ENCODE measurements at regions not wholly inside any gene's neighbourhood (a gene's known extent, or its start where the extent isn't known, plus 50 kb on each side); places are given as distances from the start of the nearest gene placed in this dataset.

DNA sequence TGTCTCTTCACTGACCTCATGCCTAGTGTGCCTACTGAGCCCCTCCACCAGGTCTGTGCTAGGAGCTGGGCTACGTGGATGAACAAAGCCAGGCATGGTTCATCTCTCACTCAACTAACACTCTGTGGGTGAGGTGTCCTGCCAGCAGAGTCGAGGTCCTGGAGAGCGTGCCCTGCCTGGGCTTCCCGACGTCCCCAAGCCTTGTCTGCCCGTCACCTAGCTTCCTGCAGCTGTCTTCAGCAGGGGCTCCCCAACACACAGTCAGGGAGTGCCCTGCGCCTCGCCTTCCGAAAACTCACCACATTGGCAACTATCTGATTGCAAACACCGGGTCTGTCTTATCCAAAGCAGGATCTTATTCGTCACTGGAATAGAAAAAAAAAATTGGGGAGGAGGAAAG, 167.5 kb upstream of the ZC3H12A start:
- Histone ChIP-seq H3K36me3 (ENCODE audit: control insufficient read depth, insufficient read depth, low read length) (no peaks in the 10 kb centered on the region), H3K4me3 (ENCODE audit: low read depth in 2 of 2, low read length in 2 of 2) (no peak overlapping the region), H3K27ac (ENCODE audit: low read length) (no peak overlapping the region), H3K27me3 (ENCODE audit: control insufficient read depth, insufficient read depth, low read length) (peaks cover 21% of the 10 kb centered on the region), H3K4me1 (ENCODE audit: control insufficient read depth, insufficient read depth, low read length) (no peaks in the 10 kb centered on the region), H3K9me3 (ENCODE audit: control insufficient read depth, insufficient read depth, low read depth, low read length) (no peaks in the 10 kb centered on the region)
- DNase-seq (ENCODE audit: low read depth, low spot score) (no peak), ATAC-seq (no peak)
- CTCF ChIA-PET: no interaction called here
- in situ Hi-C loops (cut with HindIII; ENCODE audit: low pct_unique_long_range_greater_than_20kb, low sequenced_read_pairs) (no loop called here), intact Hi-C loops (cut with micrococcal nuclease; ENCODE audit: unreplicated experiment) (no loop called here)
- no TSS peak for BruUV-seq (replicated peaks)
- POLR2A ChIA-PET: no interaction called here
- no peak for TF ChIP-seq TCF7L2 (IDR thresholded peaks at IDR 0.05; ENCODE audit: low read depth, low read length)
- TF ChIP-seq, protein P1, sequence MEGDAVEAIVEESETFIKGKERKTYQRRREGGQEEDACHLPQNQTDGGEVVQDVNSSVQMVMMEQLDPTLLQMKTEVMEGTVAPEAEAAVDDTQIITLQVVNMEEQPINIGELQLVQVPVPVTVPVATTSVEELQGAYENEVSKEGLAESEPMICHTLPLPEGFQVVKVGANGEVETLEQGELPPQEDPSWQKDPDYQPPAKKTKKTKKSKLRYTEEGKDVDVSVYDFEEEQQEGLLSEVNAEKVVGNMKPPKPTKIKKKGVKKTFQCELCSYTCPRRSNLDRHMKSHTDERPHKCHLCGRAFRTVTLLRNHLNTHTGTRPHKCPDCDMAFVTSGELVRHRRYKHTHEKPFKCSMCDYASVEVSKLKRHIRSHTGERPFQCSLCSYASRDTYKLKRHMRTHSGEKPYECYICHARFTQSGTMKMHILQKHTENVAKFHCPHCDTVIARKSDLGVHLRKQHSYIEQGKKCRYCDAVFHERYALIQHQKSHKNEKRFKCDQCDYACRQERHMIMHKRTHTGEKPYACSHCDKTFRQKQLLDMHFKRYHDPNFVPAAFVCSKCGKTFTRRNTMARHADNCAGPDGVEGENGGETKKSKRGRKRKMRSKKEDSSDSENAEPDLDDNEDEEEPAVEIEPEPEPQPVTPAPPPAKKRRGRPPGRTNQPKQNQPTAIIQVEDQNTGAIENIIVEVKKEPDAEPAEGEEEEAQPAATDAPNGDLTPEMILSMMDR (IDR thresholded peaks at IDR 0.05): no peak

GRCh38 chr1:37308031-37308960, 166.1 kb upstream of the ZC3H12A start:
- H3K27ac ChIP-seq (ENCODE audit: low read length): no peak overlapping the region
- DNase-seq (ENCODE audit: low read depth, low spot score) (no peak), ATAC-seq (no peak)
- H3K4me3 ChIP-seq (ENCODE audit: low read depth in 2 of 2, low read length in 2 of 2): no peak overlapping the region
- TF ChIP-seq TCF7L2 (IDR thresholded peaks at IDR 0.05; ENCODE audit: low read depth, low read length) (no peak), REST (IDR thresholded peaks at IDR 0.05; ENCODE audit: insufficient read depth in 1 of 2, low read depth in 2 of 2, low read length in 1 of 2) (no peak), SIN3A (IDR thresholded peaks at IDR 0.05; ENCODE audit: borderline replicate concordance, insufficient read depth, low read depth, low read length) (no peak), POLR2AphosphoS5 (IDR thresholded peaks at IDR 0.05; ENCODE audit: low read depth, low read length) (no peak)
- TF ChIP-seq, protein P1 (IDR thresholded peaks at IDR 0.05): no peak
- in situ Hi-C loops (cut with HindIII; ENCODE audit: low pct_unique_long_range_greater_than_20kb, low sequenced_read_pairs): no loop called here
- no peaks in the 10 kb centered on the region for H3K9me3 ChIP-seq (ENCODE audit: control insufficient read depth, insufficient read depth, low read depth, low read length)
- intact Hi-C loops (cut with micrococcal nuclease; ENCODE audit: unreplicated experiment): no loop called here
- no peaks in the 10 kb centered on the region for H3K36me3 ChIP-seq (ENCODE audit: control insufficient read depth, insufficient read depth, low read length)
- POLR2A ChIA-PET: no interaction called here
- CTCF ChIA-PET: no interaction called here
- H3K27me3 ChIP-seq (ENCODE audit: control insufficient read depth, insufficient read depth, low read length): peaks cover 21% of the 10 kb centered on the region
- no peaks in the 10 kb centered on the region for H3K4me1 ChIP-seq (ENCODE audit: control insufficient read depth, insufficient read depth, low read length)
- BruUV-seq (replicated peaks): no TSS peak
